Immature natural killer cell (primary cell): ENCODE measurements at regions not wholly inside any gene's neighbourhood (a gene's known extent, or its start where the extent isn't known, plus 50 kb on each side); places are given as distances from the start of the nearest gene placed in this dataset.
"Not testable (repeated sequence)": the region's sequence is repeated elsewhere in the genome, so short reads cannot be mapped to it uniquely, and the experiment has no call there.

Experiments used
- DNase-seq, 3 donors: peaks; one replicate each; pipeline ENCODE4 v3.0.0; 2022; ENCODE audit warnings: mixed read lengths in 1 of 3
- H3K27ac Mint-ChIP-seq, 6 donors: one replicate each; pipeline ENCODE4 v1.8.0; 2020; ENCODE audit warnings: mixed read lengths in 6 of 6, mild to moderate bottlenecking in 5 of 6, inconsistent platforms in 4 of 6, moderate library complexity in 3 of 6
- H3K27me3 Mint-ChIP-seq, 3 donors: one replicate each; pipeline ENCODE4 v1.8.0; 2020 to 2021; ENCODE audit warnings: low read depth in 3 of 3, mild to moderate bottlenecking in 3 of 3, mixed read lengths in 3 of 3, moderate library complexity in 3 of 3, inconsistent platforms in 1 of 3
- H3K36me3 Mint-ChIP-seq, 3 donors: one replicate each; pipeline ENCODE4 v1.8.0; 2020; ENCODE audit warnings: mixed read lengths in 3 of 3, inconsistent platforms in 2 of 3, mild to moderate bottlenecking in 2 of 3
- H3K4me1 Mint-ChIP-seq, 2 donors: one replicate each; pipeline ENCODE4 v1.8.0; 2020; ENCODE audit warnings: inconsistent platforms in 2 of 2, mild to moderate bottlenecking in 2 of 2, mixed read lengths in 2 of 2, moderate library complexity in 1 of 2
- H3K4me3 Mint-ChIP-seq, 5 donors: one replicate each; pipeline ENCODE4 v1.8.0; 2020; ENCODE audit warnings: mild to moderate bottlenecking in 5 of 5, mixed read lengths in 5 of 5, inconsistent platforms in 3 of 5, moderate library complexity in 3 of 5
- H3K9me3 Mint-ChIP-seq, 6 donors: one replicate each; pipeline ENCODE4 v1.8.0; 2020; ENCODE audit warnings: mild to moderate bottlenecking in 6 of 6, mixed read lengths in 6 of 6, inconsistent platforms in 4 of 6, moderate library complexity in 3 of 6

DNA sequence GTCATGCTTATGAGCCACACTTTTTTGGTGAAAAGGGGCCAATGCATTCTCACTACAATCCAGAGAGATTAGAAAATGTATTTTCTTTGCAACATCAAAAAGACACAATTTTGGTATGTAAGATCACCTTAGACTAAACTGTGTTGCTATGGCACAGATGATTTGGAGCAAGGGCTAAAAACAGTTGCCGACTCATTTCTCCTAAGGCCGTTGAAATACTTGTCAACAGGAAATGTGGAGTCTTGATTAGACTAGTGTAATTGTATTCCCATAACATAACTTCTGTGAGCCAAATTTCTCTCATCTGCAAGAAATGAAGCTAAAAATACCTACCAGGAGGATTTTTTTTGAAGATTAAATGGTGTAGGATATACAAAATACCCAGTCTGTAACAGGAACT lies 2547.7 kb downstream of the ARAP2 start:
- no peaks in the 10 kb centered on the region for H3K4me1 Mint-ChIP-seq
- H3K27me3 Mint-ChIP-seq: no peaks in the 10 kb centered on the region
- no peak overlapping the region for H3K27ac Mint-ChIP-seq
- H3K4me3 Mint-ChIP-seq: no peak overlapping the region
- peaks cover 5 to 49% (median 18%) of the 10 kb centered on the region in 6 donors for H3K9me3 Mint-ChIP-seq
- H3K36me3 Mint-ChIP-seq: peaks cover 0 to 4% (median 0%) of the 10 kb centered on the region in 3 donors
- no peak for DNase-seq

DNA sequence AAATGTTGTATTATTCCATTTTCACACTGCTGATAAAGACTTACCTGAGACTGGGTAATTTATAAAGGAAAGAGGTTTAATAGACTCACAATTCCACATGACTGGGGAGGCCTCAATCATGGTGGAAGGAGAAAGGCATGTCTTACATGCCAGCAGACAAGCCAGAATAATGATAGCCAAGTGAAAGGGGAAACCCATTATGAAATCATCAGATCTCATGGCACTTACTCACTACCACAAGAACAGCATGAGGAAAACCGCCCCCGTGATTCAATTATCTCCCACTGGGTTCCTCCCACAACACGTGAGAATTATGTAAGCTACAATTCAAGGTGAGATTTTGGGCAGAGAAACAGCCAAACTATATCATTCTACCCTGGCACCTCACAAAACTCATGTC lies 2535.1 kb downstream of the ARAP2 start:
- H3K27ac Mint-ChIP-seq: no peak overlapping the region
- no peak overlapping the region for H3K4me3 Mint-ChIP-seq
- H3K27me3 Mint-ChIP-seq: peaks cover 0 to 2% (median 0%) of the 10 kb centered on the region in 3 donors
- DNase-seq: no peak
- H3K9me3 Mint-ChIP-seq: peaks cover 13 to 66% (median 32%) of the 10 kb centered on the region in 6 donors
- no peaks in the 10 kb centered on the region for H3K36me3 Mint-ChIP-seq
- H3K4me1 Mint-ChIP-seq: no peaks in the 10 kb centered on the region

DNA sequence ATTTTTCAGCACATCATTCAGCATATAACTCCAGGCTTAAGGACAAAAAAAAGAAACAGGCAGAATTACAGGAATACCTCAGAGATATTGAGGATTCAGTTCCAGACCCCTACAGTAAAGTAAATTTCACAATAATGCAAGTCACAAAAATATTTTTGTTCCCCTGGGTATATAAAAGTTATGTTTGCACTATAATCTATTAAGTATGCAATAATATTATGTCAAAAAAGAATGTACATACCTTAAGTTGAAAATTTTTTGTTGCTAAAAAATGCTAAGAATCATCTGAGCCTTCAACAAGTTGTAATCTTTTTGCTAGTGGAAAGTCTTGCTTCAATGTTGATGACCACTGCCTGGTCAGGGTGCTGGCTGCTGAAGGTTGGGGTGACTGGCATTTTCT lies 2532.5 kb downstream of the ARAP2 start:
- H3K27ac Mint-ChIP-seq: no peak overlapping the region
- no peaks in the 10 kb centered on the region for H3K36me3 Mint-ChIP-seq
- no peak for DNase-seq
- peaks cover 10 to 61% (median 24%) of the 10 kb centered on the region in 6 donors for H3K9me3 Mint-ChIP-seq
- no peaks in the 10 kb centered on the region for H3K4me1 Mint-ChIP-seq
- peaks cover 0 to 2% (median 0%) of the 10 kb centered on the region in 3 donors for H3K27me3 Mint-ChIP-seq
- no peak overlapping the region for H3K4me3 Mint-ChIP-seq

DNA sequence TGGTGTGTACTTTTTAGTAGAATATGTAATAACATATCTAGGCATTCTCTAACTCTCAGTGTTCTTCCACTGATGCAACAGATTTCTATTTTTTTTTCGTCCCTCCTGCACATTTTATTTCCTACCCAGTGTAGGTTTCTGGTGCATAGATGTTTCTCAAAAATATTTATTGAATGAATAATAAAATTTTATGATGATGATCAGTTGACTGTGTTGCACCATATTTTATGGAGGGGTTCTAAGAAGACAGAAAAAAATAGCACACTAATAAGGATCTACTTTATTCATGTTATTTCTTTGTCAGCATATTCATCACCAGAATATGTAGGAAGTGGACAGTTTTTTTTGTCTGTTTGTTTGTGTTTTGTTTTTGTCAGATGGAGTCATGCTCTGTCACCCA lies 2529.3 kb downstream of the ARAP2 start:
- Mint-ChIP-seq H3K27me3 (peaks cover 0 to 2% (median 0%) of the 10 kb centered on the region in 3 donors), H3K27ac (no peak overlapping the region), H3K9me3 (peaks cover 9 to 54% (median 22%) of the 10 kb centered on the region in 6 donors), H3K36me3 (no peaks in the 10 kb centered on the region), H3K4me3 (no peak overlapping the region), H3K4me1 (no peaks in the 10 kb centered on the region)
- DNase-seq: no peak

DNA sequence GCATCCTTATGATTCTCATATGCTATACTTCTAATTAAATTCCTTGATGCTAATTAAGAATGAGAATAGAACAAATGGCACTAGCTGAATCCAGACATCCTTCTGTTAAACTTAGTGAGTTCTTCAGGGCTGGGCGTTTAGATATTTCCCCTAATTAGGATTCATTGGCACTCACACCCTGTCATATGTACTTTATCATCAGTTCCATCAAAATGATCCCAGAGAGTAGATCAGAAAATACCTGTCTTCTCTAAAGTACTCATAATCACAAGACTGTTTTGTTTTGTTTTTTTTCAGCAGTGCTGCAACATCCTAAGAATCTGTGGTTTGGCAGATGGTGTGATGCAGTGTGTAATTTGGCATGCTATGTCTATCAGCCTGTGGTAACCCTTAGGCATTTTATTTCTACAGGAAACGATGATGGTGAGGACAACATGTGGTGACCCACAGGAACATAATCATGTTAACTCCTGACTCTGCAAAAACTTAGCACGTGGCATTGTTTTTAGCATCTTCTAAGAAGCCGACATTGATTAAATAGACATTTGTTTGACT lies 2528.4 kb downstream of the ARAP2 start:
- DNase-seq: no peak
- peaks cover 9 to 44% (median 16%) of the 10 kb centered on the region in 6 donors for H3K9me3 Mint-ChIP-seq
- H3K4me1 Mint-ChIP-seq: no peaks in the 10 kb centered on the region
- H3K36me3 Mint-ChIP-seq: no peaks in the 10 kb centered on the region
- H3K4me3 Mint-ChIP-seq: no peak overlapping the region
- H3K27ac Mint-ChIP-seq: no peak overlapping the region
- peaks cover 0 to 2% (median 0%) of the 10 kb centered on the region in 3 donors for H3K27me3 Mint-ChIP-seq

DNA sequence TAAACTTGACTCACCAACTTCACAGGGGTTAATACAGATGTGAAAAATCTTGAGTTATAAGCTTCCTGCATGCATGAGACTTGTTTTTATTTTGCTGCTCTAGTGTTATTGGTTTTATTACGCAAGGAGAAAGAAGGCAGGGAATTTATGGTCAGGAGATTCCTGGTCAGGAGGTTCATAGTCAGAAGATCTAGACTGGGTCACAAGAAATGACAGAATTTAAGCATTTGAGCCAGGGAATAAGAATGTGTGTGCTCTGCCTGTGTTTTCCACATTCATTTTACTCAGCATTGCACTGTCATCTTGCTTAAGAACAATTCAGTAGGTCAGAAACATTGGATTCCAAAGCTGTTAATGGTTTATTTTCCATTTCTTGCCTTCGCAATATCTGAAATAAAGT lies 2522.1 kb downstream of the ARAP2 start:
- Mint-ChIP-seq H3K4me1 (no peaks in the 10 kb centered on the region), H3K36me3 (no peaks in the 10 kb centered on the region), H3K4me3 (no peak overlapping the region), H3K9me3 (peaks cover 8 to 39% (median 13%) of the 10 kb centered on the region in 6 donors), H3K27me3 (no peaks in the 10 kb centered on the region), H3K27ac (no peak overlapping the region)
- DNase-seq: no peak

DNA sequence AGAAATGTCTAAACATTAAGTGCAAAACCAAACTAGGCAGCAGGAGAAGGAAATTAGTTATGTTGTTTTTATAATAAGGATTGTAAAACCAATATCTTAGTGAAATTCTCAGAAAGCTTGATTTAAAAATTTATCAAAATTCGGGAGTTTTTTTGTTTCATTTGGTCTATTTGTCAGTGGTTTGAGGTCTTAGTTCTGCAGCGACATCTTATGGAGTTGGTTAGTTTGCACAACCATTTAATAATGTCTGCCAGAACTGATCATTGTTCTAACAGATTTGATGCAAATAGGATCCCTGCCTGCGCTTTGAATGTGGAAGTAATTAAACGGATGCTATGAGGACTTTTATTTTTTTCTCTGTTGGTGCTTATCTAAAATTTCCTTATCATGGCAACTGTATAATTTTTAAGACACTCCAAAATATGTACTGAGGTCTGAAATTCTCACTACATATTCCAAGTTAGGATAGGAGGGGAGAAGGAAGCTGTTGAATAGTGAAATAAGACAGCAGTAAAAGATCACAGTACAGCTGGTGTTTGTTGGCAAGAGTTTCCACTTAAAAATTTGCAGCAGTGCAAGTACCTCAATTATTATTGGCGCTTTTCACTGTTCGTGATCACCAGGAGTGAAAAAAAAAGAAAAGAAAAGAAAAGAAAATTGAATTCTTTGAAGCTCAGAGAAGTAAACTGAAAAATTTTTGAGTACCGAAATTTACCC lies 2521.4 kb downstream of the ARAP2 start:
- Mint-ChIP-seq H3K4me3 (no peak overlapping the region), H3K4me1 (no peaks in the 10 kb centered on the region), H3K9me3 (peaks cover 5 to 32% (median 8%) of the 10 kb centered on the region in 6 donors), H3K27me3 (no peaks in the 10 kb centered on the region), H3K27ac (no peak overlapping the region), H3K36me3 (no peaks in the 10 kb centered on the region)
- DNase-seq: no peak

DNA sequence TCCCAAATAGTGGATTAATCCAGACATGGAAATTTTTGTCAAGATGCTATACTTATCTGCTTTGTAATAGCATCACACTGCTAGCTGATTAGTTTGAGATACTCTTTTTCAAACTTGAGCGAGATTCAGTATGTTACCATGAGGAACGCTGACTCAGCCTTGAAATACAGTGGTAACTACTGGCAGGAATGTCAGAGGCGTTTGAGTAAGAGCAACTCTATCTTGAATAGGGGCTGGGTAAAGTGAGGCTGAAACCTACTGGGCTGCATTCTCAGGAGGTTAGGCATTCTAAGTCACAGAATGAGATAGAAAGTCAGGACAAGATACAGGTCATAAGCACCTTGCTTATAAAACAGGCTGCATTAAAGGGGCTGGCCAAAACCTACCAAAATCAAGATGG lies 2519.6 kb downstream of the ARAP2 start:
- no peak for DNase-seq
- H3K9me3 Mint-ChIP-seq: peaks cover 4 to 31% (median 7%) of the 10 kb centered on the region in 6 donors
- H3K27ac Mint-ChIP-seq: no peak overlapping the region
- no peaks in the 10 kb centered on the region for H3K36me3 Mint-ChIP-seq
- H3K4me1 Mint-ChIP-seq: no peaks in the 10 kb centered on the region
- H3K4me3 Mint-ChIP-seq: no peak overlapping the region
- no peaks in the 10 kb centered on the region for H3K27me3 Mint-ChIP-seq

DNA sequence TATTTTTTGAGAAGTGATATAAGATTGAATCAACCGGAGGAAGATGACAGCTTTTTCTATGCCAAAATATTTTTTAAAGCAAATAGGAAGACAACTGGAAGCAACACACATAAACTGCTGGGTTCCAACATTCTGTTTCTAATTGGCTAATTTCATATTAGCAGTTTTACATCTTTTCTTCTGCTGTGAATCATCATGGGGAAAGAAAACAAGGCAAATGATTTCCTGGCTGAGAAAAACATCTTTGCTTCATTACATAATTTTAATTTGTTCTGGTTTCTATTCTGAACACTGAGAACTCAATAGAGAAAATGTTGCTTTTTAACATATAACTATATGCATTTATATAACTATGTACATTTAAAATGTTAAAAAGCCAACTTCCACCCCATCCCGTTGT lies 2518.5 kb downstream of the ARAP2 start:
- H3K27me3 Mint-ChIP-seq: peaks cover 0 to 2% (median 0%) of the 10 kb centered on the region in 3 donors
- H3K4me3 Mint-ChIP-seq: no peak overlapping the region
- peaks cover 4 to 35% (median 7%) of the 10 kb centered on the region in 6 donors for H3K9me3 Mint-ChIP-seq
- H3K36me3 Mint-ChIP-seq: no peaks in the 10 kb centered on the region
- DNase-seq: no peak
- H3K4me1 Mint-ChIP-seq: no peaks in the 10 kb centered on the region
- H3K27ac Mint-ChIP-seq: no peak overlapping the region

DNA sequence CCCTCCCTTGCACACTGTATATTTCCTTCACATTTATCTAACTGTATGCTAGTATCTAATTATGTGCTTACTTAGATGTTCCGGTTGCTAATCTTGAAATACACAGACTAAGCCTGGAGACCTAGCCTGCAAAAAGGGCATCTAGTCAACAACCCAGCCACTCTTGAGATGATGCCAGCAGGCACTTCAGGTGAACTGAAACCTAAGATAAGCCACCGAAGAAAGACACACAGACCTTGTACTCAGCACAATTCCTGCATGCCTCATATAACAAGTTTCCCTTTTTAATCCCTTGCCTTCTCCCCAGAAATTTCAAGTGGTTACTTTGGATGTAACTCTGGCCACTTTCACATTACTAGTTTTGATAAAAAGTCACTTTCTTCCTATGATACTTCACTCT lies 2506.6 kb downstream of the ARAP2 start:
- Mint-ChIP-seq H3K36me3 (no peaks in the 10 kb centered on the region), H3K9me3 (peaks cover 2 to 43% (median 24%) of the 10 kb centered on the region in 6 donors), H3K4me1 (no peaks in the 10 kb centered on the region), H3K4me3 (no peak overlapping the region), H3K27me3 (no peaks in the 10 kb centered on the region), H3K27ac (no peak overlapping the region)
- DNase-seq: no peak

DNA sequence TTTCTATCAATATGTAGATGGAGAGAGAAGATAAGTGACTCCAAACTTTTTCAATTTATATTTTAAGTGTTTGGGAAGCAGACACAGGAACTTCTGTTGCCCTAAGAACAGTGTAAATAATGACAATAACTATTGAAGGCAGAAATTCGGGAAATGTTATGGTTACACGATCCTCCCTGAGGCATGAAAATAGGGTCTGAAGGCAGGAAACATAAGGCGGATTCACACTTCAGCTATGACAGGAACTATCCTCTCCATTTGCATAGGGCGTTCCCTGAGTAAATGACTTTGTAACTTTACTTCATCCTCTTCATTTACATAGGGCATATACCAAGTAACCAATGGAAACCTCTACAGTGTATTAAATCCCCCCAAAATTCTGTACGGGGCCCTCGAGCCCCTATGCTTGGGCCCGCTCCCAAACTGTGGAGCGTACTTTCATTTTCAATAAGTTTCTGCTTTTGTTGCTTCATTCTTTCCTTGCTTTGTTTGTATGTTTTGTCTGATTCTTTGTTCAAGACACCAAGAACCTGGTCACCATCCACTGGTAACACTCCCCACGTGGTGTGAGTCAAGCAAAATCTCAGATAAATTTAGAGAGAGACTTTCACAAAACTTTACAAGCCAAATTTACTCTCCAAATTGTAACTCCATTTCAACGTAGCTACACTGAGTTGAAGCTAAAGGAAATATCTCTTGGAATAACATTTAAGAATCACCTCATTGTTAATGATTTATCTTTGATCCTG lies 2504.3 kb downstream of the ARAP2 start:
- peaks cover 5 to 35% (median 25%) of the 10 kb centered on the region in 6 donors for H3K9me3 Mint-ChIP-seq
- H3K4me3 Mint-ChIP-seq: no peak overlapping the region
- no peak for DNase-seq

DNA sequence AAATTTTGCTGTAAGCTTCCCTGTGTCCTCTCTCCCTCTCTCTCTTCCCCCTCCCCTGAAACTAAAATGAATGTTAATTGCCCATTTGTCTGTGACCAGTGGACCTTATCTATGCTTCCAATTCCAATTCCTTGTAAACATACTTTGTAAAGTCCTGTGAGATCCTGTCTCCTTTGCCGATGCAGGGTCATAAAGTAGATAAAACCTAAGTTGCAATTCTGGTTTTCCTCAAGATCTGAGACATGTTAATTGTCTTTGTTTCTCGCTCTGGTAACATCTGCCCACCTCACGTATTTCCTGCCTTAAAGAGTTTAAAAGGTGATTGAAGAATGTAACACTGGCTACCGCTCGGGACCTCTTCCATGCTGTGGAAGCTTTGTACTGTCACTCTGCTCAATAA lies 2503.4 kb downstream of the ARAP2 start:
- peaks cover 6 to 41% (median 24%) of the 10 kb centered on the region in 6 donors for H3K9me3 Mint-ChIP-seq
- H3K36me3 Mint-ChIP-seq, DNase-seq, H3K27ac Mint-ChIP-seq, H3K4me3 Mint-ChIP-seq, H3K27me3 Mint-ChIP-seq, H3K4me1 Mint-ChIP-seq: not testable (repeated sequence)

More for the DNA sequence above, 2504.3 kb downstream of the ARAP2 start:
- no peaks in the 10 kb centered on the region for H3K27me3 Mint-ChIP-seq
- no peaks in the 10 kb centered on the region for H3K36me3 Mint-ChIP-seq
- H3K27ac Mint-ChIP-seq: no peak overlapping the region
- H3K4me1 Mint-ChIP-seq: no peaks in the 10 kb centered on the region

DNA sequence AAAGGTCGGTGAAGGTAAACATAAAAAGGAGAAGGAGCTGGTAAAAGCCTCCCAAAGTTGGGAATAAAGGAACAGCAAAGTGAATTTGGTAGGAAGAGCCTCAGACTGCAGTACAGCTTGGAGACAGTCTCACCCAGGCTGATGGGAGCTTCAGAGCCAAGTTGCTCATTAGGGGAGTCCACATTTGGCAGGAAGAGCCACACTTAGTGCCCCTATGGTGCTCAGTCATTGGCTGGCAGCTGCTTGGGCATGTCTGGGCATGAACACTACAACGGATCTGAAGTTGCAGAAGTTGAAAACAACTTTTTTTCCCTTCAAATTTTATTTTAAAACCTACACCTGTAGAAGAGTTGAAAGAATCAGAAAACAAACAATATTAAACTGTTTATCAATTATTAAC lies 2497.3 kb downstream of the ARAP2 start:
- H3K4me1 Mint-ChIP-seq: no peaks in the 10 kb centered on the region
- no peak for DNase-seq
- H3K27me3 Mint-ChIP-seq: no peaks in the 10 kb centered on the region
- H3K27ac Mint-ChIP-seq: no peak overlapping the region
- H3K36me3 Mint-ChIP-seq: no peaks in the 10 kb centered on the region
- no peak overlapping the region for H3K4me3 Mint-ChIP-seq
- H3K9me3 Mint-ChIP-seq: peaks cover 9 to 53% (median 25%) of the 10 kb centered on the region in 6 donors

DNA sequence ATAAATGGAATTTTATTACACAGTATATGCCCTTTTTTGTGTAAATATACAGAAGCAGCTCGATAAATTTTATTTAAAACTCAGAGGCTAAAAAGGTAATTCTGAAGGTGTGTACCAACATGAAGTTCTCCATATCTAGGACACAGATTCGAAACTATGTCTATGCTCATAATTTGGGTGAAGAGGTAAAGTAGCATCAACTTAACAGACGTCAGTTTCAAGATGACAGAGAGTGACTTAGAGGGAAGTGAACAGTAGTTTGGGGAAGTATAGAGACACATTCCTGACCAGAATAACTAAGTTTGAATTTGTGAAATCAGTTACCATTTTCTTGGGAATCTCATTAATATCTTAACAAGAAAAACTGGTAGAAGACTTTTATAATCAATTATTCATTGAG lies 2493.3 kb downstream of the ARAP2 start:
- Mint-ChIP-seq H3K36me3 (no peaks in the 10 kb centered on the region), H3K27me3 (no peaks in the 10 kb centered on the region), H3K27ac (no peak overlapping the region), H3K4me3 (no peak overlapping the region), H3K9me3 (peaks cover 6 to 38% (median 25%) of the 10 kb centered on the region in 6 donors), H3K4me1 (no peaks in the 10 kb centered on the region)
- no peak for DNase-seq
